Gastrocnemius medialis (tissue), 4 donors: ENCODE measurements at regions not wholly inside any gene's neighbourhood (a gene's known extent, or its start where the extent isn't known, plus 50 kb on each side); places are given as distances from the start of the nearest gene placed in this dataset.

ENCODE experiments used
- POLR2A ChIP-seq, 2 donors: fragments of 450-650 bp; IDR thresholded peaks; one replicate each; pipeline ENCODE4 v1.6.1; 2017; ENCODE audit warnings: antibody characterized with exemption in 2 of 2, mild to moderate bottlenecking in 2 of 2, moderate library complexity in 2 of 2
- TF ChIP-seq, protein P1 (sequence below), 5 experiments: fragments of 450-650 bp in 3 of 5; fragments of 200-600 bp in 2 of 5; sonication (generic) in 2 of 5; IDR thresholded peaks in 4 of 5; conservative IDR thresholded peaks in 1 of 5; 1 replicate in 4 of 5; 2 replicates in 1 of 5; pipeline ENCODE4 v1.5.1; 2016 to 2019; ENCODE audit warnings: antibody characterized with exemption in 5 of 5, mild to moderate bottlenecking in 3 of 5, moderate library complexity in 3 of 5

GRCh38 chr13:34750078-34750931 is 191.8 kb upstream of the NBEA start:
- TF ChIP-seq, protein P1, sequence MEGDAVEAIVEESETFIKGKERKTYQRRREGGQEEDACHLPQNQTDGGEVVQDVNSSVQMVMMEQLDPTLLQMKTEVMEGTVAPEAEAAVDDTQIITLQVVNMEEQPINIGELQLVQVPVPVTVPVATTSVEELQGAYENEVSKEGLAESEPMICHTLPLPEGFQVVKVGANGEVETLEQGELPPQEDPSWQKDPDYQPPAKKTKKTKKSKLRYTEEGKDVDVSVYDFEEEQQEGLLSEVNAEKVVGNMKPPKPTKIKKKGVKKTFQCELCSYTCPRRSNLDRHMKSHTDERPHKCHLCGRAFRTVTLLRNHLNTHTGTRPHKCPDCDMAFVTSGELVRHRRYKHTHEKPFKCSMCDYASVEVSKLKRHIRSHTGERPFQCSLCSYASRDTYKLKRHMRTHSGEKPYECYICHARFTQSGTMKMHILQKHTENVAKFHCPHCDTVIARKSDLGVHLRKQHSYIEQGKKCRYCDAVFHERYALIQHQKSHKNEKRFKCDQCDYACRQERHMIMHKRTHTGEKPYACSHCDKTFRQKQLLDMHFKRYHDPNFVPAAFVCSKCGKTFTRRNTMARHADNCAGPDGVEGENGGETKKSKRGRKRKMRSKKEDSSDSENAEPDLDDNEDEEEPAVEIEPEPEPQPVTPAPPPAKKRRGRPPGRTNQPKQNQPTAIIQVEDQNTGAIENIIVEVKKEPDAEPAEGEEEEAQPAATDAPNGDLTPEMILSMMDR (IDR thresholded peaks at IDR 0.05 in 4 of 5, conservative IDR thresholded peaks at IDR 0.05 in 1 of 5), result no peak
- TF ChIP-seq POLR2A (IDR thresholded peaks at IDR 0.05), result no peak
